HL-60 (cell line): ENCODE measurements at regions not wholly inside any gene's neighbourhood (a gene's known extent, or its start where the extent isn't known, plus 50 kb on each side); places are given as distances from the start of the nearest gene placed in this dataset.

Experiments
- DNase-seq, 2 experiments: peaks; one replicate each; pipeline ENCODE4 v3.0.0-alpha.2; 2010 to 2020; ENCODE audit warnings: low read depth in 1 of 2, low spot score in 1 of 2
- H3K27ac ChIP-seq: fragments of 250-450 bp; sonication (Bioruptor Pico); replicated peaks from 2 replicates; pipeline ENCODE4 v1.5.1; 2020; ENCODE audit warnings: mild to moderate bottlenecking, moderate library complexity
- H3K27me3 ChIP-seq: fragments of 250-450 bp; sonication (Bioruptor Pico); 2 replicates; pipeline ENCODE4 v1.5.1; 2021; ENCODE audit warnings: mild to moderate bottlenecking, moderate library complexity; ENCODE audit not compliant: insufficient read depth, poor library complexity, severe bottlenecking
- H3K4me3 ChIP-seq: replicated peaks from 2 replicates; pipeline ENCODE4 v1.5.1; 2011; ENCODE audit warnings: mild to moderate bottlenecking, control low read depth, low read length; ENCODE audit not compliant: insufficient read depth
- GABPA ChIP-seq: IDR thresholded peaks from 2 replicates; pipeline ENCODE4 v1.6.1; 2012; ENCODE audit warnings: low read depth
- POLR2AphosphoS5 ChIP-seq: IDR thresholded peaks from 2 replicates; pipeline ENCODE4 v1.6.1; 2012; ENCODE audit warnings: low read depth
- REST ChIP-seq: IDR thresholded peaks from 2 replicates; pipeline ENCODE4 v1.6.1; 2012; ENCODE audit warnings: low read depth; ENCODE audit not compliant: insufficient replicate concordance
- SPI1 ChIP-seq: IDR thresholded peaks from 2 replicates; pipeline ENCODE4 v1.6.1; 2012; ENCODE audit warnings: low read depth, mild to moderate bottlenecking, borderline replicate concordance
- TF ChIP-seq, protein P1 (sequence below): IDR thresholded peaks from one replicate; pipeline ENCODE4 v1.5.1; 2011; ENCODE audit warnings: low read length, control low read depth, inconsistent platforms; ENCODE audit not compliant: insufficient read depth

GRCh38 chr14:86639146-86639545 is 1109.2 kb downstream of the FLRT2 start:
- DNase-seq = no peak
- TF ChIP-seq, protein P1, sequence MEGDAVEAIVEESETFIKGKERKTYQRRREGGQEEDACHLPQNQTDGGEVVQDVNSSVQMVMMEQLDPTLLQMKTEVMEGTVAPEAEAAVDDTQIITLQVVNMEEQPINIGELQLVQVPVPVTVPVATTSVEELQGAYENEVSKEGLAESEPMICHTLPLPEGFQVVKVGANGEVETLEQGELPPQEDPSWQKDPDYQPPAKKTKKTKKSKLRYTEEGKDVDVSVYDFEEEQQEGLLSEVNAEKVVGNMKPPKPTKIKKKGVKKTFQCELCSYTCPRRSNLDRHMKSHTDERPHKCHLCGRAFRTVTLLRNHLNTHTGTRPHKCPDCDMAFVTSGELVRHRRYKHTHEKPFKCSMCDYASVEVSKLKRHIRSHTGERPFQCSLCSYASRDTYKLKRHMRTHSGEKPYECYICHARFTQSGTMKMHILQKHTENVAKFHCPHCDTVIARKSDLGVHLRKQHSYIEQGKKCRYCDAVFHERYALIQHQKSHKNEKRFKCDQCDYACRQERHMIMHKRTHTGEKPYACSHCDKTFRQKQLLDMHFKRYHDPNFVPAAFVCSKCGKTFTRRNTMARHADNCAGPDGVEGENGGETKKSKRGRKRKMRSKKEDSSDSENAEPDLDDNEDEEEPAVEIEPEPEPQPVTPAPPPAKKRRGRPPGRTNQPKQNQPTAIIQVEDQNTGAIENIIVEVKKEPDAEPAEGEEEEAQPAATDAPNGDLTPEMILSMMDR = no peak
- TF ChIP-seq REST (no peak), SPI1 (no peak), POLR2AphosphoS5 (no peak)
- Histone ChIP-seq H3K4me3 (no peak overlapping the region), H3K27me3 (no peaks in the 10 kb centered on the region), H3K27ac (no peak overlapping the region)

- no peak for TF ChIP-seq REST
- no peak for DNase-seq
These were observed 1097.1 kb downstream of the FLRT2 start for GRCh38 chr14:86627080-86627479.

GRCh38 chr14:86626530-86626929 is 1096.6 kb downstream of the FLRT2 start:
- H3K27ac ChIP-seq = no peak overlapping the region
- TF ChIP-seq, protein P1 = no peak
- TF ChIP-seq POLR2AphosphoS5 = no peak
- TF ChIP-seq SPI1 = no peak
- TF ChIP-seq GABPA = no peak
- TF ChIP-seq REST = no peak
- H3K4me3 ChIP-seq = no peak overlapping the region
- DNase-seq = no peak
- no peaks in the 10 kb centered on the region for H3K27me3 ChIP-seq

More at GRCh38 chr14:86627080-86627479, 1097.1 kb downstream of the FLRT2 start:
- Histone ChIP-seq H3K27me3 (no peaks in the 10 kb centered on the region), H3K27ac (no peak overlapping the region), H3K4me3 (no peak overlapping the region)

DNA sequence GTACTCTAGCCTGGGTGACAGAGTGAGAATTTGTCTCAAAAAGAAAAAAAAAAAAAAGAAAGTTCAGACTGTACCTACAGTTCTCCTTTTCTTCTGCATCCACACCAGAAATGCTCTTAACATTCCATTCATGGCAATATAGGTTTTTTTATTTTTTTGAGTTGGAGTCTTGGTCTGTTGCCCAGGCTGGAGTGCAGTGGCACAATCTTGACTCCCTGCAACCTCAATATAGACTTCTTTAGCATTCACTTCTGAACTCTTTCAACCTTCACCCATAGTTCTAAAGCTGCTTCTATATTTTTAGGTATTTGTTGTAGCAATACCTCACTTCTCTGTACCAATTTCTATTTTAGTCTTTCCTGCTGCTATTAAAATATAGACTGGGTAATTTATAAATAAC is 1095.7 kb downstream of the FLRT2 start:
- Histone ChIP-seq H3K27me3 (no peaks in the 10 kb centered on the region), H3K27ac (no peak overlapping the region), H3K4me3 (no peak overlapping the region)
- DNase-seq = no peak
- no peak for TF ChIP-seq SPI1
- no peak for TF ChIP-seq GABPA
- TF ChIP-seq REST = no peak
- TF ChIP-seq, protein P1 = no peak
- TF ChIP-seq POLR2AphosphoS5 = no peak
